Kidney epithelial cell (primary cell): ENCODE measurements at regions not wholly inside any gene's neighbourhood (a gene's known extent, or its start where the extent isn't known, plus 50 kb on each side); places are given as distances from the start of the nearest gene placed in this dataset.

Source experiments
- DNase-seq: peaks from one replicate; pipeline ENCODE4 v3.0.0-alpha.2; 2010; ENCODE audit warnings: low read depth
- H3K27me3 ChIP-seq: 2 replicates; pipeline ENCODE4 v1.6.0; 2011; ENCODE audit warnings: low read length; ENCODE audit not compliant: control insufficient read depth, insufficient read depth
- H3K36me3 ChIP-seq: 2 replicates; pipeline ENCODE4 v1.5.1; 2011; ENCODE audit warnings: low read length; ENCODE audit not compliant: control insufficient read depth, insufficient read depth
- H3K4me3 ChIP-seq: 2 replicates; pipeline ENCODE4 v1.5.1; 2011; ENCODE audit warnings: low read depth, mild to moderate bottlenecking, control low read depth, low read length
- CTCF ChIP-seq: IDR thresholded peaks from 2 replicates; pipeline ENCODE4 v1.5.1; 2011; ENCODE audit warnings: mild to moderate bottlenecking, moderate library complexity, low read length, control low read depth, inconsistent platforms; ENCODE audit not compliant: insufficient read depth, poor library complexity, severe bottlenecking

- no peak overlapping the region for H3K4me3 ChIP-seq
- no peak for TF ChIP-seq CTCF
- no peaks in the 10 kb centered on the region for H3K27me3 ChIP-seq
- peak; percentile 32 for DNase-seq
- H3K36me3 ChIP-seq, result no peaks in the 10 kb centered on the region
Measured at GRCh38 chr5:96093890-96094381, 132.3 kb upstream of the ELL2 start.

DNA sequence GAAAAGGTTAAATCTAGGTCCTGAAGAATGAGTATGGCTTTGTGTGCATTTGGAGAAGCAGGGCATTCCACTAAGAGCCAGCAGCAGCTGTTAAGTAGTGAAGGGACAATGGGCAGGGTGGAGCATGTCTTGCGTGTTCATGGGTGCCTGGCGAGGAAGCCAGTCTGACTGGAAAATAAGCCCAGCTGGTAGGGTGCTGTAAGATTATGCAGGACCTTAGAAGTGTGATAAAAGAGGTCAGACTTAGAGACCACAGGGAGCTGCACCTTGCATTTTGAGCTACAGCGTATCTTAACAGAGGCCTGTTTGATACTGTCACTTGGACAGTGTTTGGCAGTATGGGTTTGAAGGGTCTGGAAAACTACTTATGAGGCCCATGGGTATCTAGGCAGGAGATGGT lies 131.7 kb upstream of the ELL2 start:
- H3K27me3 ChIP-seq, result no peaks in the 10 kb centered on the region
- H3K4me3 ChIP-seq, result no peak overlapping the region
- no peaks in the 10 kb centered on the region for H3K36me3 ChIP-seq
- TF ChIP-seq CTCF, result no peak
- no peak for DNase-seq

DNA sequence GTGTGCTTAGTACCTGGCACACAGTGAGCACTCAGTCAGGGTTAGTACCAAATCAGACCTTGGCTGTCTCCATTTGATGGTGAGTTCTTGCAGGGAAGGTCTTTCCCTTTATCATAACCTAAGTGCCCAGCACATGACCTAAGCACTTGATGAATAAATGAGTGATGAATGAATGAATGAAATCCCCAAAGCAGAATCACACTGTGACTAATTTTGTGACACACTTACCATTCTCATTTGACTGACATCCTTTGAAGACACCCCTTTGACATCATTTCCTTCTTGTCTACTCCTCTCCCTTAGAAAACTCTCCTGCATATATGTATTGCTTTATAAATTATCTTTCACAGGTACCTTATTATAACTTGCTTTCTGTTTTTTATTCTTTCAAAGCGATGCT lies 130.2 kb upstream of the ELL2 start:
- no peak for TF ChIP-seq CTCF
- no peaks in the 10 kb centered on the region for H3K27me3 ChIP-seq
- DNase-seq, result no peak
- no peaks in the 10 kb centered on the region for H3K36me3 ChIP-seq
- H3K4me3 ChIP-seq, result no peak overlapping the region

GRCh38 chr5:96090215-96090614 lies 128.6 kb upstream of the ELL2 start:
- no peaks in the 10 kb centered on the region for H3K36me3 ChIP-seq
- H3K4me3 ChIP-seq, result no peak overlapping the region
- no peaks in the 10 kb centered on the region for H3K27me3 ChIP-seq
- no peak for TF ChIP-seq CTCF
- no peak for DNase-seq

GRCh38 chr5:96088706-96089498 lies 127.3 kb upstream of the ELL2 start:
- Histone ChIP-seq H3K27me3 (no peaks in the 10 kb centered on the region), H3K4me3 (no peak overlapping the region), H3K36me3 (no peaks in the 10 kb centered on the region)
- no peak for TF ChIP-seq CTCF
- DNase-seq, result no peak

DNA sequence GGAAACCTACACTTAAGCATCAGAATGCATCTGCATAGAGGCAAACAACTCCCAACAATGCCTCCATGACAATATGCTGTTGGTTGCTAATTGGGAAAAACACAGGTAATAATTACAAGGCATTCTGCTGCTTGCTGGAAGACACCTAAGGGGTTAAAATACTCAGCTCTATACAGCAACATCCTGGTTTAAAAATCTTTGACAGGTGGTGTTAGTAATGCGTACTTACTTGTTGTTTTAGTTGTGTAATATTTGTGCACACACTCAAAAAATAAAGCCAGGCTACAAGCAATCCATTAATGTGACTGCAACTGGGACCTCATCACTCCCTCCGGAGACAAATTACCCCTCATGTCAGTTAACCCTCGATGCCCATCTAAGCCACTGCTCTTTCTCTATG lies 126.3 kb upstream of the ELL2 start:
- no peak for DNase-seq
- Histone ChIP-seq H3K27me3 (no peaks in the 10 kb centered on the region), H3K36me3 (no peaks in the 10 kb centered on the region), H3K4me3 (no peak overlapping the region)
- no peak for TF ChIP-seq CTCF
